GM12872 (cell line): ENCODE measurements at regions not wholly inside any gene's neighbourhood (a gene's known extent, or its start where the extent isn't known, plus 50 kb on each side); places are given as distances from the start of the nearest gene placed in this dataset.

Source experiments
- TF ChIP-seq, protein P1 (sequence below): IDR thresholded peaks from 3 replicates; pipeline ENCODE4 v1.5.1; 2011; ENCODE audit warnings: low read depth, mild to moderate bottlenecking, low read length, moderate library complexity; ENCODE audit not compliant: insufficient read depth

DNA sequence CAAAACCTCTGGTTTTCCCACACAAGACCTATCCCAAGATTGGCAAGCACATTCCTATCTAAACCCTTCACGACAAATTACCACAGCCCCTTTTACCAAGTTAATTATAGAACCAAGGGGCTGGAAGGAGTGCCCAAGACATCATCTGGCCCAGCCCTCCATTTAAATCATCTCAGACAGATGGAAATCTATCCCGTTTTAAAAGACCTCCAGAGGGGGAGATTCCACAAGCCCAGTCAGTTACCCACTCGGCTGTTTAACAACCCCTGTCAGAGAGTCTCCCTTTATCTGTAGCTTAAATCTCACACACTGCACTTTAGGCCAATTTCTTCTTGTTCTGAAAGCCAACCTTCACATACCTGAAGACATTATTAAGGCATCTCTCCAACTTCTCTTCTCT, 179.1 kb upstream of the MEIS1 start:
- TF ChIP-seq, protein P1, sequence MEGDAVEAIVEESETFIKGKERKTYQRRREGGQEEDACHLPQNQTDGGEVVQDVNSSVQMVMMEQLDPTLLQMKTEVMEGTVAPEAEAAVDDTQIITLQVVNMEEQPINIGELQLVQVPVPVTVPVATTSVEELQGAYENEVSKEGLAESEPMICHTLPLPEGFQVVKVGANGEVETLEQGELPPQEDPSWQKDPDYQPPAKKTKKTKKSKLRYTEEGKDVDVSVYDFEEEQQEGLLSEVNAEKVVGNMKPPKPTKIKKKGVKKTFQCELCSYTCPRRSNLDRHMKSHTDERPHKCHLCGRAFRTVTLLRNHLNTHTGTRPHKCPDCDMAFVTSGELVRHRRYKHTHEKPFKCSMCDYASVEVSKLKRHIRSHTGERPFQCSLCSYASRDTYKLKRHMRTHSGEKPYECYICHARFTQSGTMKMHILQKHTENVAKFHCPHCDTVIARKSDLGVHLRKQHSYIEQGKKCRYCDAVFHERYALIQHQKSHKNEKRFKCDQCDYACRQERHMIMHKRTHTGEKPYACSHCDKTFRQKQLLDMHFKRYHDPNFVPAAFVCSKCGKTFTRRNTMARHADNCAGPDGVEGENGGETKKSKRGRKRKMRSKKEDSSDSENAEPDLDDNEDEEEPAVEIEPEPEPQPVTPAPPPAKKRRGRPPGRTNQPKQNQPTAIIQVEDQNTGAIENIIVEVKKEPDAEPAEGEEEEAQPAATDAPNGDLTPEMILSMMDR: no peak

DNA sequence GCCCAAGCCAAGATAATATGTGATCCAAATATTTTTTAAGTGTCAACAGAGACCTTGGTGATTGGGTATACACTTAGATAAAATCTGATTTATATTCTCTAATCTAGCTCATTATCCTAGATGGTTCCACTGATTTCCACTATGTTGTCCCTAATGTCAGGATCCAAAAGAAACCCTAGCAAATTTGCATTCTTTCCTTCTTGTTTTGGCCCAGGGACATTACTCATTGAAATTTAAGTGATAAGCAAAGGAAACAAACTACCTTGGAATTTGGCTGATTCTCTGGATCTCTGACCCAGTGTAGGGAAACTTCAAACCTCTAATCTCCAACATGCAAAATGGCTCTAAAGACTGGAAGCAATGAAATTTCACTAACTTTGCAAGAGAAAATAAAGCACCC, 179.8 kb upstream of the MEIS1 start:
- TF ChIP-seq, protein P1: no peak

GRCh38 chr2:66253066-66253465, 181.9 kb upstream of the MEIS1 start:
- TF ChIP-seq, protein P1: no peak

- TF ChIP-seq, protein P1: no peak
Measured at GRCh38 chr2:66252109-66252508, 182.8 kb upstream of the MEIS1 start.

DNA sequence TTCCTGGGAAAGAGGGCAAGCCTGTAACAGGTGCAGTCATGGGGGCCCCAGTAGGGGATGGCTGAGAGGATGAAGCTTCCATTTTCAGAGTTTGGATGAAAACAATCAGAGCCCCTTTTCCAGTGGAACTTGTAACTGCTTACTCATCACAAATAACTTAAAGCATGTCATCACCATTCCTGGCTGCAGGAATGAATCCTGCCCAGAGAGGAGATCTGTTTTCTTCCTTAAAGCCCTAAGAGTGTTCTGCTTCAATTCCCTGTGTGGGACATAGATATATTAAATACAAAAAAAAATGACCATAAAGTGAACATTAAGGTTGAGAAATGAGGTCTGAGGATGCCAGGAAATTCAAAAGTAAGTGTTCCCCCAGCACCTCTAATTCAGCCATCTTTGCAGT, 183.4 kb upstream of the MEIS1 start:
- TF ChIP-seq, protein P1: no peak

- TF ChIP-seq, protein P1: no peak
Measured at GRCh38 chr2:66242099-66242789, 192.7 kb upstream of the MEIS1 start.

- TF ChIP-seq, protein P1: no peak
Measured at GRCh38 chr2:66240286-66240685, 194.6 kb upstream of the MEIS1 start.
